T-helper 2 cell treated with Interferon-gamma antibody and Interleukin-4, amounts not matched to agents 100 ng/mL and 5 ng/mL, for 36 hours (primary cell): ENCODE measurements at regions not wholly inside any gene's neighbourhood (a gene's known extent, or its start where the extent isn't known, plus 50 kb on each side); places are given as distances from the start of the nearest gene placed in this dataset.

Experiments used
- intact Hi-C: fragments of 100-400 bp; cut with micrococcal nuclease; formaldehyde crosslinking; loops from one replicate; pipeline ENCODE4 v1.15.1; 2023

GRCh38 chr2:238652053-238652770 lies 195.7 kb upstream of the TWIST2 start:
- intact Hi-C loops: no loop called here

- intact Hi-C loops: no loop called here
Measured at GRCh38 chr2:238652771-238653157, 195.1 kb upstream of the TWIST2 start.

GRCh38 chr2:238653431-238654109 lies 194.3 kb upstream of the TWIST2 start:
- intact Hi-C loops: no loop called here

- intact Hi-C loops: no loop called here
Measured at GRCh38 chr2:238654479-238655197, 193.2 kb upstream of the TWIST2 start.

- intact Hi-C loops: no loop called here
Measured at GRCh38 chr2:238655198-238655860, 192.6 kb upstream of the TWIST2 start.

- intact Hi-C loops: no loop called here
Measured at GRCh38 chr2:238655974-238656722, 191.7 kb upstream of the TWIST2 start.

- intact Hi-C loops: no loop called here
Measured at GRCh38 chr2:238657132-238658053, 190.5 kb upstream of the TWIST2 start.

GRCh38 chr2:238658054-238658407 lies 189.9 kb upstream of the TWIST2 start:
- intact Hi-C loops: no loop called here

GRCh38 chr2:238658820-238659219 lies 189.1 kb upstream of the TWIST2 start:
- intact Hi-C loops: no loop called here

- intact Hi-C loops: no loop called here
Measured at GRCh38 chr2:238659231-238659630, 188.7 kb upstream of the TWIST2 start.

GRCh38 chr2:238663586-238663985 lies 184.3 kb upstream of the TWIST2 start:
- intact Hi-C loops: no loop called here

GRCh38 chr2:238665919-238666318 lies 182.0 kb upstream of the TWIST2 start:
- intact Hi-C loops: no loop called here

GRCh38 chr2:238666543-238666942 lies 181.3 kb upstream of the TWIST2 start:
- intact Hi-C loops: no loop called here

GRCh38 chr2:238667008-238667407 lies 180.9 kb upstream of the TWIST2 start:
- intact Hi-C loops: no loop called here

GRCh38 chr2:238667639-238668038 lies 180.2 kb upstream of the TWIST2 start:
- intact Hi-C loops: no loop called here

- intact Hi-C loops: no loop called here
Measured at GRCh38 chr2:238668426-238668825, 179.5 kb upstream of the TWIST2 start.

GRCh38 chr2:238669046-238669445 lies 178.8 kb upstream of the TWIST2 start:
- intact Hi-C loops: no loop called here

GRCh38 chr2:238669581-238670080 lies 178.3 kb upstream of the TWIST2 start:
- intact Hi-C loops: no loop called here

GRCh38 chr2:238670111-238670585 lies 177.7 kb upstream of the TWIST2 start:
- intact Hi-C loops: no loop called here

GRCh38 chr2:238682536-238682935 lies 165.3 kb upstream of the TWIST2 start:
- intact Hi-C loops: no loop called here
